ENCODE measurements at regions not wholly inside any gene's neighbourhood (a gene's known extent, or its start where the extent isn't known, plus 50 kb on each side); places are given as distances from the start of the nearest gene placed in this dataset.

- TF ChIP-seq CTCF (conservative IDR thresholded peaks at IDR 0.05) (no peak), ZFX (IDR thresholded peaks at IDR 0.05) (no peak)
- no peak overlapping the region for H3K27ac ChIP-seq
These were observed 72.4 kb upstream of the CLDN10 start for GRCh38 chr13:95480131-95480545.

DNA sequence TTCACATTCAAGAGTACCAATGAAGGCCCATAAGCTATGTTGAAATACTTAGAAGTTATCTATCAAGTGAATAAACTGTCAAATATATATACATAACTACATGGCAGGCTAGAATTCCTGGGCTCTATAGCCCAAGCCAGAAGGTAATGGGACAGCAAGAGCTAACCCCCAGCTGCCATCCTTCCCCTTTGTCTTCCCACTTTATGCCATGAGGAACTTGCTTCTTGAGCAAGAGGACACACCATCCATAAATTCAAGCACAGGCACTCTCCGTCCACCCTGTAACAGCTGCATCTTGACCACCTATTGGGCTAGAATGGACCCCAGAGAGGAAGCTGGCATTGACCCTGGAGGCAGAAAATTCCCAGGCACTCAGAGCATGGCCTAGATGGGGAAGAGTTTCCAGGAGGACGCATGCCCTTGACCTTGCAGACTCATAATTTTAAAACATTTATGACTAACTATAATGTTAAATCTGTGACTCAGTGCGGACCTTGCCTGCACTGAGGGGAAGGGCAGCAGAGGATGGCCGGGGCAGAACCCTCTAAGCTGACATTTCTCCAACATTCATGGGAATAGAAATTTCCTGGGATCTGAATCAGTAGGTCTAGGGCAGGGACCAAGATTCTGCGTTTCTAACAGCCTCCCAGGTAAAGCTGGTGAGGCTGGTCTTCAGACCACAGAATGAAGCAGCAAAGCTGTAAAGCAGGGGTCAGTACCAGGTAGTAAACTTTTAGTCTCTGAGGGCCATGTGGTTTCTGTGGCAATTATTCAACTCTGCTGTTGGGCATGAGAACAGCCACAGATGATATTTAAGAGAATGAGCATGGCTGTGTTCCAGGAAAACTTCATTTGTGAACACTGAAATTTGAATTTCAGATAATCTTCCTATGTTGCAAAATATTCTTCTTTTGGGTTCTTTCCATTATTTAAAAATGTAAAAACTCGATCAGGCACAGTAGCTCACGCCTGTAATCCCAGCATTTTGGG is 71.4 kb upstream of the CLDN10 start:
- no peak for TF ChIP-seq ZFX (IDR thresholded peaks at IDR 0.05)
- TF ChIP-seq CTCF (conservative IDR thresholded peaks at IDR 0.05): no peak
- no peak overlapping the region for H3K27ac ChIP-seq

GRCh38 chr13:95484052-95484451 is 68.5 kb upstream of the CLDN10 start:
- TF ChIP-seq ZFX (IDR thresholded peaks at IDR 0.05): no peak
- no peak for TF ChIP-seq CTCF (conservative IDR thresholded peaks at IDR 0.05)
- no peak overlapping the region for H3K27ac ChIP-seq

GRCh38 chr13:95485045-95485517 is 67.4 kb upstream of the CLDN10 start:
- H3K27ac ChIP-seq: no peak overlapping the region

DNA sequence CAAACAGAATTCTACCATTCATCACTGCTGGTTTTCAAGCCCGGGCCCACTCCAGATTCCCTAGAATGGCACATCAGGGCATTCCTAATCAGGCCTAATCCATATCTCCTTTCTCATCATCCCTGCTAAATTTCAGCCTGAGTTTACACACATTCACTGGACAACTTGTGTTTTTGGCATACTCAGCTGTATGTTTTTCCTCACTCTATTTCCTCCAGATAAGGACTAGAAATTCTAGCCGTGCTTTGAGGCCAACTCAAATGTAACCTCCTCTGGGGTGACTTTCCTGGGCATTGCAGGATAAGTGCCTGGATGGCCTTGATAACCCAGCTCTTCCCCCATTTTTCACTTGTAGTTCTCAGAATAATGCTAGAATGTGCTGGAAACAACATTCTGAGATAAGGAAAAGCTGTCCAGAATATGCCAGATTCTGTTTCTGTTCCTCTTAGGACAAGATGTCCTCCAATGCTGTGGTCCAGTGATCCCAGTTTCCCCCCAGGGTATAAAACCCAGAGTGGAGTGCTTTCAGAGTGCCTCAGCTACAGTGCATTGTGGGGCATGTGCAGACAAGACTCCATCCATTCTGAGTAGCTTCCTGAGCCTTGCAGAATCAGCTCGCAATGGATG is 66.9 kb upstream of the CLDN10 start:
- no peak overlapping the region for H3K27ac ChIP-seq
- TF ChIP-seq CTCF (conservative IDR thresholded peaks at IDR 0.05): no peak
- TF ChIP-seq ZFX (IDR thresholded peaks at IDR 0.05): no peak

More at GRCh38 chr13:95485045-95485517, 67.4 kb upstream of the CLDN10 start:
- TF ChIP-seq CTCF (conservative IDR thresholded peaks at IDR 0.05): no peak
- no peak for TF ChIP-seq ZFX (IDR thresholded peaks at IDR 0.05)

- H3K27ac ChIP-seq: no peak overlapping the region
- TF ChIP-seq CTCF (conservative IDR thresholded peaks at IDR 0.05): no peak
- no peak for TF ChIP-seq ZFX (IDR thresholded peaks at IDR 0.05)
These were observed 60.3 kb upstream of the CLDN10 start for GRCh38 chr13:95492044-95492801.

All from C4-2B (cell line).